Right lobe of liver (tissue), 6 donors: ENCODE measurements at regions not wholly inside any gene's neighbourhood (a gene's known extent, or its start where the extent isn't known, plus 50 kb on each side); places are given as distances from the start of the nearest gene placed in this dataset.

Experiments used
- ATAC-seq, 4 donors: fragments of 200-7000 bp; cut with Tn5 transposase; one replicate each; pipeline ENCODE4 v1.9.1; 2020; ENCODE audit warnings: mild to moderate bottlenecking in 4 of 4, moderate library complexity in 4 of 4
- DNase-seq, 3 donors: peaks; one replicate each; pipeline ENCODE4 v3.0.0-alpha.2; 2020
- H3K27ac ChIP-seq, 3 donors: fragments of 200-600 bp; one replicate each; pipeline ENCODE4 v1.8.0; 2022
- H3K27me3 ChIP-seq, 2 donors: fragments of 200-600 bp; one replicate each; pipeline ENCODE4 v1.8.0; 2022
- H3K36me3 ChIP-seq, 4 donors: fragments of 200-600 bp; sonication (generic) in 1 of 4; one replicate each; pipeline versions ENCODE4 v1.5.1 to v1.8.0; 2017 to 2022; ENCODE audit warnings: control low read depth in 1 of 4
- H3K4me1 ChIP-seq, 4 donors: fragments of 200-600 bp; sonication (generic) in 1 of 4; one replicate each; pipeline versions ENCODE4 v1.5.1 to v1.8.0; 2017 to 2022; ENCODE audit warnings: control low read depth in 1 of 4
- H3K4me3 ChIP-seq, 3 donors: fragments of 200-600 bp; one replicate each; pipeline ENCODE4 v1.8.0; 2022
- H3K9me3 ChIP-seq, 4 donors: fragments of 200-600 bp; sonication (generic) in 1 of 4; one replicate each; pipeline versions ENCODE4 v1.5.1 to v1.8.0; 2017 to 2022; ENCODE audit warnings: control low read depth in 1 of 4
- POLR2A ChIP-seq: fragments of 450-650 bp; IDR thresholded peaks from one replicate; pipeline ENCODE4 v1.6.1; 2017; ENCODE audit warnings: antibody characterized with exemption, mild to moderate bottlenecking
- WGBS: methylation state at CpG from one replicate; pipeline ENCODE4 v1.1.6; 2018; ENCODE audit warnings: low coverage, low lambda C conversion rate; ENCODE audit not compliant: insufficient coverage; ENCODE audit errors: missing lambda C conversion rate; 5-methylcytosine and 5-hydroxymethylcytosine counted together
- intact Hi-C, 2 donors: fragments of 100-400 bp; cut with DNase I; formaldehyde crosslinking; loops; one replicate each; pipeline versions ENCODE4 v1.11.2 to v1.14.1; 2022
- TF ChIP-seq, protein P1 (sequence below), 4 donors: fragments of 200-600 bp in 3 of 4; fragments of 450-650 bp in 1 of 4; IDR thresholded peaks; one replicate each; pipeline versions ENCODE4 v1.5.1 to v1.8.0; 2016 to 2022; ENCODE audit warnings: antibody characterized with exemption in 4 of 4, mild to moderate bottlenecking in 2 of 4
- donor health status: DM: no; HTN: yes; CAD: no.
- donor health status: DM: no; HTN: no; CAD: no.
- donor health status: DM: no; HTN: no; CAD: no.
- donor health status: DM: no; HTN: yes; CAD: no.
- donor health status: DM: no; HTN: yes; CAD: no.

- Histone ChIP-seq H3K27ac (no peak overlapping the region), H3K36me3 (no peaks in the 10 kb centered on the region), H3K4me1 (no peaks in the 10 kb centered on the region), H3K4me3 (no peak overlapping the region), H3K9me3 (no peaks in the 10 kb centered on the region), H3K27me3 (no peaks in the 10 kb centered on the region)
- WGBS, result 55% methylated on average over 4 of the region's 4 CpGs
- TF ChIP-seq, protein P1, sequence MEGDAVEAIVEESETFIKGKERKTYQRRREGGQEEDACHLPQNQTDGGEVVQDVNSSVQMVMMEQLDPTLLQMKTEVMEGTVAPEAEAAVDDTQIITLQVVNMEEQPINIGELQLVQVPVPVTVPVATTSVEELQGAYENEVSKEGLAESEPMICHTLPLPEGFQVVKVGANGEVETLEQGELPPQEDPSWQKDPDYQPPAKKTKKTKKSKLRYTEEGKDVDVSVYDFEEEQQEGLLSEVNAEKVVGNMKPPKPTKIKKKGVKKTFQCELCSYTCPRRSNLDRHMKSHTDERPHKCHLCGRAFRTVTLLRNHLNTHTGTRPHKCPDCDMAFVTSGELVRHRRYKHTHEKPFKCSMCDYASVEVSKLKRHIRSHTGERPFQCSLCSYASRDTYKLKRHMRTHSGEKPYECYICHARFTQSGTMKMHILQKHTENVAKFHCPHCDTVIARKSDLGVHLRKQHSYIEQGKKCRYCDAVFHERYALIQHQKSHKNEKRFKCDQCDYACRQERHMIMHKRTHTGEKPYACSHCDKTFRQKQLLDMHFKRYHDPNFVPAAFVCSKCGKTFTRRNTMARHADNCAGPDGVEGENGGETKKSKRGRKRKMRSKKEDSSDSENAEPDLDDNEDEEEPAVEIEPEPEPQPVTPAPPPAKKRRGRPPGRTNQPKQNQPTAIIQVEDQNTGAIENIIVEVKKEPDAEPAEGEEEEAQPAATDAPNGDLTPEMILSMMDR (IDR thresholded peaks at IDR 0.05), result no peak
- no peak for TF ChIP-seq POLR2A
- intact Hi-C loops, result no loop called here
- ATAC-seq, result no peak
- no peak for DNase-seq
These were observed 141.2 kb downstream of the TRIM36 start for GRCh38 chr5:115028557-115028956.

- H3K27ac ChIP-seq, result no peak overlapping the region
- TF ChIP-seq, protein P1 (IDR thresholded peaks at IDR 0.05), result no peak
- no peak for TF ChIP-seq POLR2A
- no peak for DNase-seq
- H3K36me3 ChIP-seq, result no peaks in the 10 kb centered on the region
- H3K4me3 ChIP-seq, result no peak overlapping the region
- H3K4me1 ChIP-seq, result no peaks in the 10 kb centered on the region
- H3K27me3 ChIP-seq, result no peaks in the 10 kb centered on the region
- no peaks in the 10 kb centered on the region for H3K9me3 ChIP-seq
- WGBS, result 23% methylated on average over 1 of the region's 1 CpG
- intact Hi-C loops, result no loop called here
- no peak for ATAC-seq
These were observed 144.8 kb downstream of the TRIM36 start for GRCh38 chr5:115024922-115025321.

DNA sequence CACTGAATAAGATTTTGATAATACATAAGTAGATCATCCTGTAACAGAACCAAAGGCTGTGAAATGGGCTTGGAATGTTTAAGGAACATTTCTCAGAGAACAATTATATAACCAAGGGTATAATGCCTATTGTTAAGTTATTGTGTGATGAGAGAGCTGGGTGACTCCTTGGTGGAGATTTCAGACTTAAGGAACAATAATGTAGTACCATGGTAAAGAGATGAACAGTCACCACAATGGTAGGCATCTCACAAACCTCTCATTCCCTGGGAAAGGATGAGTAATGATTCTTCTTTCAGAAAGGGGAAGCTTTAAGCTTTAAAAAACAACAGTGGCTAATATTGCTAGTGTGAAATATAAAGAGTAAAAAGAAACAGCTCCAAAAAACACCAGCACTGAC is 147.4 kb downstream of the TRIM36 start:
- H3K27ac ChIP-seq, result no peak overlapping the region
- H3K4me1 ChIP-seq, result no peaks in the 10 kb centered on the region
- intact Hi-C loops, result no loop called here
- ATAC-seq (no peak), DNase-seq (no peak)
- no peaks in the 10 kb centered on the region for H3K9me3 ChIP-seq
- H3K4me3 ChIP-seq, result no peak overlapping the region
- no peaks in the 10 kb centered on the region for H3K27me3 ChIP-seq
- no peak for TF ChIP-seq POLR2A
- TF ChIP-seq, protein P1 (IDR thresholded peaks at IDR 0.05), result no peak
- H3K36me3 ChIP-seq, result no peaks in the 10 kb centered on the region

GRCh38 chr5:115016646-115017045 is 153.1 kb downstream of the TRIM36 start:
- DNase-seq, result no peak
- Histone ChIP-seq H3K36me3 (no peaks in the 10 kb centered on the region), H3K4me3 (no peak overlapping the region), H3K4me1 (no peaks in the 10 kb centered on the region), H3K9me3 (no peaks in the 10 kb centered on the region), H3K27me3 (no peaks in the 10 kb centered on the region), H3K27ac (no peak overlapping the region)
- TF ChIP-seq, protein P1 (IDR thresholded peaks at IDR 0.05), result no peak
- no peak for TF ChIP-seq POLR2A
- WGBS, result 45% methylated on average over 1 of the region's 1 CpG
- intact Hi-C loops, result no loop called here
- ATAC-seq, result no peak

- TF ChIP-seq, protein P1 (IDR thresholded peaks at IDR 0.05), result no peak
- TF ChIP-seq POLR2A, result no peak
- Histone ChIP-seq H3K27me3 (no peaks in the 10 kb centered on the region), H3K4me1 (no peaks in the 10 kb centered on the region), H3K36me3 (no peaks in the 10 kb centered on the region), H3K27ac (no peak overlapping the region), H3K9me3 (no peaks in the 10 kb centered on the region), H3K4me3 (no peak overlapping the region)
- intact Hi-C loops, result no loop called here
- WGBS, result 96% methylated on average over 4 of the region's 11 CpGs
- ATAC-seq (peak in 1 of 4 donors; percentile 22), DNase-seq (no peak)
These were observed 170.5 kb downstream of the TRIM36 start for GRCh38 chr5:114999176-114999575.
